ENCODE measurements at regions not wholly inside any gene's neighbourhood (a gene's known extent, or its start where the extent isn't known, plus 50 kb on each side); places are given as distances from the start of the nearest gene placed in this dataset.

- Histone ChIP-seq H4K20me1 (ENCODE audit: insufficient read depth) (no peaks in the 10 kb centered on the region), H3K9me3 (ENCODE audit: control insufficient read depth in 1 of 2, insufficient read depth in 1 of 2, low read depth in 1 of 2, low read length in 2 of 2) (no peaks in the 10 kb centered on the region), H3K36me3 (ENCODE audit: control insufficient read depth in 1 of 2, insufficient read depth in 2 of 2, low read length in 2 of 2) (no peaks in the 10 kb centered on the region), H3K27ac (ENCODE audit: low read depth, low read length) (no peak overlapping the region), H3K4me3 (replicated peaks in 1 of 2; ENCODE audit: low read depth in 1 of 2, low read length in 2 of 2) (no peak overlapping the region), H3K4me1 (ENCODE audit: control insufficient read depth in 1 of 2, insufficient read depth in 2 of 2, low read length in 2 of 2) (no peaks in the 10 kb centered on the region), H3K27me3 (ENCODE audit: insufficient read depth, low read length) (no peaks in the 10 kb centered on the region), H3K9ac (ENCODE audit: low read length) (no peak overlapping the region), H3K4me2 (ENCODE audit: low read length) (no peak overlapping the region), H3K9me2 (ENCODE audit: insufficient read depth) (no peaks in the 10 kb centered on the region), H3K79me2 (ENCODE audit: insufficient read depth, low read length) (no peaks in the 10 kb centered on the region), H2AFZ (ENCODE audit: low read depth, low read length, poor library complexity, severe bottlenecking) (no peak overlapping the region)
- RAD21 ChIA-PET (ENCODE audit: low non-redundant PET in 1 of 2, low total read pairs in 2 of 2, uncharacterized antibody in 2 of 2, unreplicated experiment in 2 of 2), result no interaction called here
- no peak for ATAC-seq
- TF ChIP-seq POLR2AphosphoS5 (IDR thresholded peaks at IDR 0.05; ENCODE audit: low read depth, low read length) (no peak), SRF (IDR thresholded peaks at IDR 0.05; ENCODE audit: low read depth) (no peak), EZH2 (IDR thresholded peaks at IDR 0.05) (no peak), REST (IDR thresholded peaks at IDR 0.05; ENCODE audit: low read depth) (no peak), EGR1 (IDR thresholded peaks at IDR 0.05; ENCODE audit: low read depth) (no peak), ELF1 (IDR thresholded peaks at IDR 0.05; ENCODE audit: borderline replicate concordance, low read depth) (no peak), CEBPB (IDR thresholded peaks at IDR 0.05; ENCODE audit: low read depth) (no peak), SIN3A (IDR thresholded peaks at IDR 0.05; ENCODE audit: low read depth) (no peak), CBX3 (IDR thresholded peaks at IDR 0.05; ENCODE audit: low read depth) (no peak), YY1 (IDR thresholded peaks at IDR 0.05; ENCODE audit: extremely low read depth, insufficient replicate concordance, low read depth, low read length) (no peak), JUND (IDR thresholded peaks at IDR 0.05) (no peak), ATF3 (IDR thresholded peaks at IDR 0.05) (no peak), FOSL1 (IDR thresholded peaks at IDR 0.05; ENCODE audit: low read depth) (no peak), MAX (IDR thresholded peaks at IDR 0.05) (no peak), RAD21 (IDR thresholded peaks at IDR 0.05; ENCODE audit: low read depth) (no peak), CTCF (IDR thresholded peaks at IDR 0.05 in 2 of 3, conservative IDR thresholded peaks at IDR 0.05 in 1 of 3; ENCODE audit: borderline replicate concordance in 1 of 3, insufficient read depth in 1 of 3, low read depth in 2 of 3, low read length in 2 of 3) (no peak), ZBTB33 (IDR thresholded peaks at IDR 0.05; ENCODE audit: extremely low read depth, insufficient replicate concordance, low read length) (no peak), ZFX (IDR thresholded peaks at IDR 0.05) (no peak), ZNF274 (IDR thresholded peaks at IDR 0.05; ENCODE audit: low read depth, low read length) (no peak), POLR2A (IDR thresholded peaks at IDR 0.05; ENCODE audit: borderline replicate concordance, extremely low read depth, insufficient read depth, insufficient read length) (no peak)
- BruUV-seq (replicated peaks), result no TSS peak
- CTCF ChIA-PET, result no interaction called here
- POLR2A ChIA-PET, result no interaction called here
- no peak for DNase-seq (ENCODE audit: low read depth, low spot score)
- intact Hi-C loops (cut with micrococcal nuclease), result no loop called here
These were observed 172.5 kb upstream of the GADL1 start for GRCh38 chr3:31067004-31067403.

All from HCT116 (cell line).